ENCODE measurements at regions not wholly inside any gene's neighbourhood (a gene's known extent, or its start where the extent isn't known, plus 50 kb on each side); places are given as distances from the start of the nearest gene placed in this dataset.

DNA sequence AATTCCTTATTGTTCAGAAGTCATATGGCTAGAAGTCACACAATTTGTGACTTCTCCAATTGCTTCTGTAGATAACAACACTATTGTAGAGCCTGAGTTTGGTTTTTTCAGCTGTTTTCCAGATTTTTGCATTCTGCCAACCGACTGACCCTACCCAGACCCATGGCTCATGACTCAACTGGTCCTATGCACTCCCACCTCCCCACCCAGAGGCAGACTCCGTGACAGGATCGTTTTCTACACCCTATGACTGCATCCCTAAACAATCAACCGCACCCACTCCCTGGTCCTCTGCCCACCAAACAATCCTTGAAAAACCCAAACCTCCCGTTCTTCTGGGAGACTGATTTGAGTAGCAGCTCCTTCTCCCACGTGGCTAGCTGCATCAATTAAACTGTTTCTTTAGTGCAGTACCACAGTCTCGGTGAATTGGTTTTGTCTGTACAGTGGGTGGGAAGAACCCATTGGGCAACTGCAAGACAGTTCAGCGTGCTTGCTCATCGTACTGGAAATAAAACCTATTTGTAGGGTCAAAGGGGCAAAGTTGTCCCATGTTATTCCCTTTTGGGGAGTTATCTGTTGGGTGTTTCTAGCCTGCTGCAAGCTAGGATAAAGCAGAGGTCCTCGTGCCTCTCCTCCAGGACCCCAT is 150.3 kb upstream of the FAM20C start (continued):
- TF ChIP-seq, protein P1, sequence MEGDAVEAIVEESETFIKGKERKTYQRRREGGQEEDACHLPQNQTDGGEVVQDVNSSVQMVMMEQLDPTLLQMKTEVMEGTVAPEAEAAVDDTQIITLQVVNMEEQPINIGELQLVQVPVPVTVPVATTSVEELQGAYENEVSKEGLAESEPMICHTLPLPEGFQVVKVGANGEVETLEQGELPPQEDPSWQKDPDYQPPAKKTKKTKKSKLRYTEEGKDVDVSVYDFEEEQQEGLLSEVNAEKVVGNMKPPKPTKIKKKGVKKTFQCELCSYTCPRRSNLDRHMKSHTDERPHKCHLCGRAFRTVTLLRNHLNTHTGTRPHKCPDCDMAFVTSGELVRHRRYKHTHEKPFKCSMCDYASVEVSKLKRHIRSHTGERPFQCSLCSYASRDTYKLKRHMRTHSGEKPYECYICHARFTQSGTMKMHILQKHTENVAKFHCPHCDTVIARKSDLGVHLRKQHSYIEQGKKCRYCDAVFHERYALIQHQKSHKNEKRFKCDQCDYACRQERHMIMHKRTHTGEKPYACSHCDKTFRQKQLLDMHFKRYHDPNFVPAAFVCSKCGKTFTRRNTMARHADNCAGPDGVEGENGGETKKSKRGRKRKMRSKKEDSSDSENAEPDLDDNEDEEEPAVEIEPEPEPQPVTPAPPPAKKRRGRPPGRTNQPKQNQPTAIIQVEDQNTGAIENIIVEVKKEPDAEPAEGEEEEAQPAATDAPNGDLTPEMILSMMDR (IDR thresholded peaks at IDR 0.05; ENCODE audit: control extremely low read depth in 1 of 3, insufficient read depth in 1 of 3, low read depth in 1 of 3, low read length in 3 of 3): no peak
- no peak for TF ChIP-seq YY1 (IDR thresholded peaks at IDR 0.05; ENCODE audit: low read depth, low read length)
- no peak for TF ChIP-seq SAP30 (IDR thresholded peaks at IDR 0.05; ENCODE audit: insufficient read depth, insufficient replicate concordance, low read length)
- no peak for TF ChIP-seq KDM5A (IDR thresholded peaks at IDR 0.05; ENCODE audit: low read length)
- TF ChIP-seq BCL11A (IDR thresholded peaks at IDR 0.05; ENCODE audit: low read depth in 2 of 2, low read length in 2 of 2): no peak
- TF ChIP-seq TAF7 (optimal IDR thresholded peaks at IDR 0.05; ENCODE audit: borderline replicate concordance, low read depth, low read length): no peak
- TF ChIP-seq E2F6 (IDR thresholded peaks at IDR 0.05): no peak
- no peak for TF ChIP-seq FOSL1 (IDR thresholded peaks at IDR 0.05; ENCODE audit: insufficient read depth, low read depth, low read length)
- no peak for TF ChIP-seq RBBP5 (IDR thresholded peaks at IDR 0.05; ENCODE audit: borderline replicate concordance, low read depth, low read length)

Measured in H1 (cell line).